Smooth muscle cell (in vitro differentiated cells): ENCODE measurements at regions not wholly inside any gene's neighbourhood (a gene's known extent, or its start where the extent isn't known, plus 50 kb on each side); places are given as distances from the start of the nearest gene placed in this dataset.

Experiments
- DNase-seq: peaks from one replicate; lab custom pipeline; 2025; ENCODE audit not compliant: unreplicated experiment; lab: John Stamatoyannopoulos, UW
- H2AFZ ChIP-seq: fragments of 200-600 bp; sonication (generic); 2 replicates; pipeline ENCODE4 v1.6.0; 2016; ENCODE audit warnings: antibody characterized with exemption, low read depth, mild to moderate bottlenecking
- H3F3A ChIP-seq: fragments of 200-600 bp; sonication (generic); 2 replicates; pipeline ENCODE4 v1.6.0; 2017; ENCODE audit warnings: antibody characterized with exemption, low read depth
- H3K27ac ChIP-seq: fragments of 200-600 bp; sonication (generic); 2 replicates; pipeline ENCODE4 v1.5.1; 2016; ENCODE audit warnings: low read depth, mild to moderate bottlenecking
- H3K27me3 ChIP-seq: fragments of 200-600 bp; sonication (generic); 2 replicates; pipeline ENCODE4 v1.6.1; 2016; ENCODE audit warnings: low read depth, mild to moderate bottlenecking
- H3K36me3 ChIP-seq: fragments of 200-600 bp; sonication (generic); 2 replicates; pipeline ENCODE4 v1.5.1; 2016; ENCODE audit warnings: low read depth
- H3K4me1 ChIP-seq: fragments of 200-600 bp; sonication (generic); 2 replicates; pipeline ENCODE4 v1.5.1; 2016; ENCODE audit warnings: low read depth
- H3K4me2 ChIP-seq: fragments of 200-600 bp; sonication (generic); 2 replicates; pipeline ENCODE4 v1.6.0; 2016; ENCODE audit warnings: mild to moderate bottlenecking
- H3K4me3 ChIP-seq: fragments of 200-600 bp; sonication (generic); 2 replicates; pipeline ENCODE4 v1.5.1; 2016; ENCODE audit warnings: mild to moderate bottlenecking
- H3K79me2 ChIP-seq: fragments of 200-600 bp; sonication (generic); 2 replicates; pipeline ENCODE4 v1.6.0; 2016; ENCODE audit warnings: low read depth, mild to moderate bottlenecking
- H3K9ac ChIP-seq: fragments of 200-600 bp; sonication (generic); 2 replicates; pipeline ENCODE4 v1.6.0; 2016; ENCODE audit warnings: low read depth
- H3K9me3 ChIP-seq: fragments of 200-600 bp; sonication (generic); replicated peaks from 2 replicates; pipeline ENCODE4 v1.5.1; 2016; ENCODE audit warnings: low read depth
- H4K20me1 ChIP-seq: fragments of 200-600 bp; sonication (generic); 2 replicates; pipeline ENCODE4 v1.6.0; 2016; ENCODE audit warnings: low read depth
- CTCF ChIP-seq: fragments of 200-600 bp; sonication (generic); IDR thresholded peaks from 2 replicates; pipeline ENCODE4 v1.5.1; 2017; ENCODE audit warnings: borderline replicate concordance, mild to moderate bottlenecking, antibody characterized with exemption; ENCODE audit not compliant: insufficient read depth, poor library complexity, severe bottlenecking
- WGBS: methylation state at CpG from one replicate; pipeline ENCODE4 v1.1.7; 2016; ENCODE audit warnings: low lambda C conversion rate; 5-methylcytosine and 5-hydroxymethylcytosine counted together

GRCh38 chr6:89015971-89016370, 52.6 kb upstream of the RNGTT start:
- H3K4me1 ChIP-seq = no peaks in the 10 kb centered on the region
- TF ChIP-seq CTCF = no peak
- DNase-seq = no peak

GRCh38 chr6:89013438-89013837, 50.0 kb upstream of the RNGTT start:
- no peaks in the 10 kb centered on the region for H3K36me3 ChIP-seq
- no peaks in the 10 kb centered on the region for H4K20me1 ChIP-seq
- no peaks in the 10 kb centered on the region for H3F3A ChIP-seq
- no peak overlapping the region for H3K27ac ChIP-seq
- no peaks in the 10 kb centered on the region for H3K27me3 ChIP-seq
- no peaks in the 10 kb centered on the region for H3K79me2 ChIP-seq
- 75% methylated on average over 5 of the region's 5 CpGs for WGBS
- H3K4me1 ChIP-seq = no peaks in the 10 kb centered on the region
- no peak overlapping the region for H2AFZ ChIP-seq
- TF ChIP-seq CTCF = no peak
- no peak overlapping the region for H3K4me2 ChIP-seq
- H3K4me3 ChIP-seq = no peak overlapping the region
- DNase-seq = no peak
- no peak overlapping the region for H3K9ac ChIP-seq
- H3K9me3 ChIP-seq = no peaks in the 10 kb centered on the region

More at GRCh38 chr6:89015971-89016370, 52.6 kb upstream of the RNGTT start:
- no peaks in the 10 kb centered on the region for H3K27me3 ChIP-seq
- H3F3A ChIP-seq = no peaks in the 10 kb centered on the region
- no peak overlapping the region for H3K27ac ChIP-seq
- H3K4me3 ChIP-seq = no peak overlapping the region
- H3K36me3 ChIP-seq = no peaks in the 10 kb centered on the region
- 98% methylated on average over 2 of the region's 2 CpGs for WGBS
- no peaks in the 10 kb centered on the region for H4K20me1 ChIP-seq
- no peak overlapping the region for H3K4me2 ChIP-seq
- no peaks in the 10 kb centered on the region for H3K79me2 ChIP-seq
- H3K9ac ChIP-seq = no peak overlapping the region
- H2AFZ ChIP-seq = no peak overlapping the region
- H3K9me3 ChIP-seq = no peaks in the 10 kb centered on the region
